ENCODE measurements at regions not wholly inside any gene's neighbourhood (a gene's known extent, or its start where the extent isn't known, plus 50 kb on each side); places are given as distances from the start of the nearest gene placed in this dataset.
A peak's percentile ranks its signal among the peaks of the same experiment; 100 is the strongest.

- 13 to 43% methylated on average over 1 to 5 of the region's 24 CpGs for WGBS, 2 donors (ENCODE audit: low coverage in 1 of 2)
- ATAC-seq, result no peak
- Histone ChIP-seq H3K9me3 (no peaks in the 10 kb centered on the region), H3K4me1 (peaks cover 0 to 17% (median 0%) of the 10 kb centered on the region in 3 donors), H3K4me3 (peak overlapping the region in 1 of 2 donors; percentile 23), H3K36me3 (no peaks in the 10 kb centered on the region), H3K27me3 (no peaks in the 10 kb centered on the region), H3K27ac (peak overlapping the region in 3 of 4 donors; percentile 43 to 74 (median 69))
- no peak for TF ChIP-seq POLR2A (IDR thresholded peaks at IDR 0.05)
- no peak for TF ChIP-seq CTCF (IDR thresholded peaks at IDR 0.05)
- TF ChIP-seq POLR2AphosphoS5 (IDR thresholded peaks at IDR 0.05), result no peak
- no peak for TF ChIP-seq EP300 (IDR thresholded peaks at IDR 0.05)
Observed at GRCh38 chr9:96048104-96048955, 172.8 kb downstream of the ERCC6L2 start.

- Histone ChIP-seq H3K36me3 (no peaks in the 10 kb centered on the region), H3K4me3 (no peak overlapping the region), H3K27me3 (no peaks in the 10 kb centered on the region), H3K27ac (peak overlapping the region in 2 of 4 donors; percentile 69 to 74), H3K9me3 (no peaks in the 10 kb centered on the region), H3K4me1 (peaks cover 0 to 17% (median 0%) of the 10 kb centered on the region in 3 donors)
- no peak for ATAC-seq
- 71 to 74% methylated on average over 7 of the region's 10 CpGs for WGBS, 2 donors (ENCODE audit: low coverage in 1 of 2)
- TF ChIP-seq EP300 (IDR thresholded peaks at IDR 0.05) (no peak), POLR2AphosphoS5 (IDR thresholded peaks at IDR 0.05) (no peak), CTCF (IDR thresholded peaks at IDR 0.05) (no peak)
Observed at GRCh38 chr9:96047741-96048103, 172.2 kb downstream of the ERCC6L2 start.

- H3K4me3 ChIP-seq, result no peak overlapping the region
- no peaks in the 10 kb centered on the region for H3K36me3 ChIP-seq
- TF ChIP-seq POLR2A (IDR thresholded peaks at IDR 0.05) (no peak), CTCF (IDR thresholded peaks at IDR 0.05) (no peak), POLR2AphosphoS5 (IDR thresholded peaks at IDR 0.05) (no peak), EP300 (IDR thresholded peaks at IDR 0.05) (no peak)
- no peaks in the 10 kb centered on the region for H3K9me3 ChIP-seq
- H3K27me3 ChIP-seq, result no peaks in the 10 kb centered on the region
- no peak overlapping the region for H3K27ac ChIP-seq
- 40 to 100% methylated on average over 1 to 4 of the region's 16 CpGs for WGBS, 2 donors (ENCODE audit: low coverage in 1 of 2)
- ATAC-seq, result no peak
- peaks cover 0 to 17% (median 0%) of the 10 kb centered on the region in 3 donors for H3K4me1 ChIP-seq
Observed at GRCh38 chr9:96047116-96047639, 171.7 kb downstream of the ERCC6L2 start.

- peaks cover 0 to 22% (median 7%) of the 10 kb centered on the region in 3 donors for H3K4me1 ChIP-seq
Observed at GRCh38 chr9:96045811-96046210, 170.3 kb downstream of the ERCC6L2 start.

More at GRCh38 chr9:96045811-96046210, 170.3 kb downstream of the ERCC6L2 start:
- TF ChIP-seq CTCF (IDR thresholded peaks at IDR 0.05) (no peak), POLR2A (IDR thresholded peaks at IDR 0.05) (no peak), EP300 (IDR thresholded peaks at IDR 0.05) (no peak), POLR2AphosphoS5 (IDR thresholded peaks at IDR 0.05) (no peak)
- H3K4me3 ChIP-seq, result no peak overlapping the region
- H3K27ac ChIP-seq, result no peak overlapping the region
- no peaks in the 10 kb centered on the region for H3K27me3 ChIP-seq
- no peaks in the 10 kb centered on the region for H3K9me3 ChIP-seq
- no peak for ATAC-seq
- WGBS, 2 donors (ENCODE audit: low coverage in 1 of 2), result 95 to 100% methylated on average over 4 to 5 of the region's 5 CpGs
- H3K36me3 ChIP-seq, result no peaks in the 10 kb centered on the region
